ENCODE measurements at regions not wholly inside any gene's neighbourhood (a gene's known extent, or its start where the extent isn't known, plus 50 kb on each side); places are given as distances from the start of the nearest gene placed in this dataset.

DNA sequence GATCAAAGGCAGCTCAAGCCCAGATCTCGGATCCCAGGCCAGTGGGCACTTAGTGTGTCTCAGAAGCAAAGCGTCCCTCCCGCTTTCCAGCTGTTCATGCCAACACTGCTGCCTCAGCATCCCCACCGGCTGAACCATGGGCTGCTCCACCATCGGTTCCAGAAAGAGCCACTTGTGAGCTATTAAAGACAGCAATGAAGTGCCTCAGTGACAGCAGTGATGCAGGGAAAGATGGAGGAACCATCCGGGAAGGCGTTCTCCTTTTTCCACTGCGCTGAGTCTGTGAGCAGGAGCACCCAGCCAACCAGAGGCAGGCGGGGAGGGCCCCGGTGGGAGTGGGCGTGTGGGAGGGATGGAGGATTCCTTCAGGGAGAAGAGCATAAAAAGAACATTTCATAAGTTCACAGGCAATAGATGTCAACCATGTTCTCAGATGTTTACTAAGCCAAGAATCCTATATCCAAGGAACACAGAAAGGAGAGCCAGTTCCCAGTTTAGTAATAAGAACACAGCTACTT lies 96.2 kb upstream of the MKI67 start:
- ATAC-seq (no peak), DNase-seq (no peak)
- TF ChIP-seq, protein P1, sequence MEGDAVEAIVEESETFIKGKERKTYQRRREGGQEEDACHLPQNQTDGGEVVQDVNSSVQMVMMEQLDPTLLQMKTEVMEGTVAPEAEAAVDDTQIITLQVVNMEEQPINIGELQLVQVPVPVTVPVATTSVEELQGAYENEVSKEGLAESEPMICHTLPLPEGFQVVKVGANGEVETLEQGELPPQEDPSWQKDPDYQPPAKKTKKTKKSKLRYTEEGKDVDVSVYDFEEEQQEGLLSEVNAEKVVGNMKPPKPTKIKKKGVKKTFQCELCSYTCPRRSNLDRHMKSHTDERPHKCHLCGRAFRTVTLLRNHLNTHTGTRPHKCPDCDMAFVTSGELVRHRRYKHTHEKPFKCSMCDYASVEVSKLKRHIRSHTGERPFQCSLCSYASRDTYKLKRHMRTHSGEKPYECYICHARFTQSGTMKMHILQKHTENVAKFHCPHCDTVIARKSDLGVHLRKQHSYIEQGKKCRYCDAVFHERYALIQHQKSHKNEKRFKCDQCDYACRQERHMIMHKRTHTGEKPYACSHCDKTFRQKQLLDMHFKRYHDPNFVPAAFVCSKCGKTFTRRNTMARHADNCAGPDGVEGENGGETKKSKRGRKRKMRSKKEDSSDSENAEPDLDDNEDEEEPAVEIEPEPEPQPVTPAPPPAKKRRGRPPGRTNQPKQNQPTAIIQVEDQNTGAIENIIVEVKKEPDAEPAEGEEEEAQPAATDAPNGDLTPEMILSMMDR (IDR thresholded peaks at IDR 0.05) = no peak

DNA sequence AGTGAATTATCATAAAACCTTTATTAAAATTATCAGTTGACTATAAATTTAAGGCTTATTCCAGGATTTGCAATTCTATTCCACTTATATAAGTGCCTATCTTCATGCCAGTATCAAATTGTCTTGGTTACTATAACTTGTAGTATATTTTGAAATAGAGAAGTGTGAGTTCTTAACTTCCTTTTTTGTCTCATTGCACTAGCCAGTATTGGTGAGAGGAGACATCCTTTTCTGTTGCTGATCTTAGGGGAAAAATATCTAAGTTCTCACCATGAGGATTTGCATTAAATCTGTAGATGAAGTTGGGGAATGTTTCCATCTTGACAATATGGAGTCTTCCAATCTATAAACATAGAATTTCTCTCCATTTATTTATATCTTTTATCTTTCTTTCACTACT lies 104.2 kb upstream of the MKI67 start:
- Histone ChIP-seq H3K27ac (no peak overlapping the region), H3K4me1 (no peaks in the 10 kb centered on the region), H3K4me3 (no peak overlapping the region), H3K27me3 (no peaks in the 10 kb centered on the region), H3K9me3 (peaks cover 4% of the 10 kb centered on the region), H3K36me3 (no peaks in the 10 kb centered on the region)
- intact Hi-C loops (cut with DNase I) = no loop called here
- no peak for ATAC-seq
- TF ChIP-seq, protein P1 (IDR thresholded peaks at IDR 0.05) = no peak
- no peak for DNase-seq

More for the DNA sequence above, 96.2 kb upstream of the MKI67 start:
- intact Hi-C loops (cut with DNase I) = no loop called here
- Histone ChIP-seq H3K9me3 (no peaks in the 10 kb centered on the region), H3K27me3 (peaks cover 8% of the 10 kb centered on the region), H3K27ac (no peak overlapping the region), H3K36me3 (no peaks in the 10 kb centered on the region), H3K4me3 (no peak overlapping the region), H3K4me1 (no peaks in the 10 kb centered on the region)

DNA sequence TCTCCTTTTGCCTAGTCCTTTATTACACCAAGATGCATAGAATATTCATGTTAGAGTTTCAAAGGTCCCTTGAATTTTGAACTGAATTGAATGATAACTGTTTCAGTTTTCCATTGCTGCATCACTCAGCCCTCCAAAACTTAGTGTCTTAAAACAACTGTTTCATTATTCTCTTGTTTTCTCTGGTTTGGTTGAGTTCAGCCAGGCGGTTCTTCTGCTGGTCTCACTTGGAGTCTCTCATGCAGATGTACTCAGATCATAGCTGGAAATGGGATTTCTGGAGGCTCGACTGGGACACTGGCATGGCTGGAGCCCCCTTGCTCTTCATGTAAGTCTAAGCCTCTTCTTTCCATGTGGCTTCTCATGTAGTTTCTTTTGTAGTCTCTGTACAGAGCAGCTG lies 107.2 kb upstream of the MKI67 start:
- Histone ChIP-seq H3K27ac (no peak overlapping the region), H3K27me3 (peaks cover 13% of the 10 kb centered on the region), H3K4me3 (no peak overlapping the region), H3K9me3 (peaks cover 4% of the 10 kb centered on the region), H3K4me1 (no peaks in the 10 kb centered on the region), H3K36me3 (no peaks in the 10 kb centered on the region)
- ATAC-seq (no peak), DNase-seq (no peak)
- TF ChIP-seq, protein P1 (IDR thresholded peaks at IDR 0.05) = no peak
- intact Hi-C loops (cut with DNase I) = no loop called here

DNA sequence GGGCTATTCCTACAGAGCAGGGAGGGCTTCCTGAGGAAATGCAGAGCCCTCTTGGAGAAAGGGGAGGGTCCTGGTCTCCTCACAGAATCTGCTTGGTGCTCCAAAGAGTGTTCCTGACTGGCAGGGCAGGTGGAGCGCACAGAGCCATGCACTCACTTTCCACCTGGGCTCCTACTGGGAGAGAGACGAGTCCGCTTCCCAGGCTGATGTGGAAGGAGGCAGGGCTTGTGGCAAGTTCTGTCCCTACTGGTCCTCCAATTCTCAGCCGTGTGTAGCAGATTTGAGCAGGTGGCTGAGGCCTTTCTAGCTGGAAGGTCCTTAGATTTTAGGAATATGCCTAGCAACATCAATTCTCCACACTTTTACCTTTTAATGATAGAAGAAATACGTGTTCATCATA lies 111.5 kb upstream of the MKI67 start:
- no peak for DNase-seq
- ATAC-seq = no peak
- Histone ChIP-seq H3K27me3 (peaks cover 15% of the 10 kb centered on the region), H3K4me1 (no peaks in the 10 kb centered on the region), H3K4me3 (no peak overlapping the region), H3K36me3 (no peaks in the 10 kb centered on the region), H3K9me3 (peaks cover 4% of the 10 kb centered on the region), H3K27ac (no peak overlapping the region)
- intact Hi-C loops (cut with DNase I) = no loop called here
- TF ChIP-seq, protein P1 (IDR thresholded peaks at IDR 0.05) = no peak

DNA sequence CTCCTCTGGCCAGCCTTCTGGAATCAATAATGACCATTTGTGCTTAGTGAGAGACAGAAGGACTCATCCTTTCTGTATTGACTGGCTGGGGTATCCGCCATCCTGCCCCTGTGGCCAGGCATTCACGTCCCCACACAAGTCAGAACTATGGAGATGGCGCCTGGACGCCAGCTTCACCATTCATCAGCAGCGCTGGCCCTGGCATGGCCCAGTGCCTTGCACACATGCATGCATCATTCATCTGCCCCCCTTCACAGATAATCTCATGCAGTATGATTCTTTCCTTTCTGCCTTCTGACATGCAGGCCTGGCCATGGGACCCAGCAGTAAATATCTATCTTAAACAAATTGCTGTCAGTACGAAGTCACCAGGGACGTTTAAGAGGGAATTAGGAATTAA lies 114.8 kb upstream of the MKI67 start:
- Histone ChIP-seq H3K4me3 (no peak overlapping the region), H3K27ac (no peak overlapping the region), H3K9me3 (no peaks in the 10 kb centered on the region), H3K4me1 (no peaks in the 10 kb centered on the region), H3K36me3 (no peaks in the 10 kb centered on the region), H3K27me3 (peaks cover 15% of the 10 kb centered on the region)
- TF ChIP-seq, protein P1 (IDR thresholded peaks at IDR 0.05) = no peak
- intact Hi-C loops (cut with DNase I) = no loop called here
- no peak for DNase-seq
- ATAC-seq = no peak

DNA sequence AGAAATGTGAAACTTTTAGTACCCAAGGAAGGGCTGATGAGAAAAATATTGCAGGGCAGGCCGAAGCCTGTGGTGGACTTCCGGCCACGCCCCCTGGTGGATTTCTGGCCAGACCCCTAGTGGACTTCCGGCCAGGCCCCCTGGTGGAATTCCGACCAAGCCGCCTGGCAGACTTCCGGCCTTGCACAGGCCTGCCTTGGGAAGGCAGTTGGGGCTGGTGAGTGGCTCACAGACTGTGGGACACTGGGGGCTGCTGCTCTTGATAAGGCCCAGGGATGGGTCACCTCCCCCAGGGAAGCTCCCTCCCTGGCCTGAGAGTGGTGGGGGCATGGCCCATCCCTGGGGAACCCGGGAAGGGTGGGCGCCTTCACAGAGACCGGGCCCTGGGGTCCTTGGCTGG lies 116.4 kb upstream of the MKI67 start:
- Histone ChIP-seq H3K36me3 (no peaks in the 10 kb centered on the region), H3K4me3 (no peak overlapping the region), H3K4me1 (no peaks in the 10 kb centered on the region), H3K9me3 (no peaks in the 10 kb centered on the region), H3K27me3 (peaks cover 9% of the 10 kb centered on the region), H3K27ac (no peak overlapping the region)
- no peak for DNase-seq
- TF ChIP-seq, protein P1 (IDR thresholded peaks at IDR 0.05) = no peak
- ATAC-seq = no peak
- intact Hi-C loops (cut with DNase I) = no loop called here
